SU-DHL-6 (cell line): ENCODE measurements at regions not wholly inside any gene's neighbourhood (a gene's known extent, or its start where the extent isn't known, plus 50 kb on each side); places are given as distances from the start of the nearest gene placed in this dataset.

Source experiments
- CTCF ChIP-seq: fragments of 200-600 bp; sonication (generic); IDR thresholded peaks from one replicate; pipeline ENCODE4 v1.5.1; 2017; ENCODE audit warnings: antibody characterized with exemption, mild to moderate bottlenecking, low read length, moderate library complexity; ENCODE audit not compliant: insufficient read depth, poor library complexity, severe bottlenecking
- EZH2phosphoT487 ChIP-seq: fragments of 200-600 bp; sonication (generic), shearing (Covaris generic); conservative IDR thresholded peaks from 2 replicates; pipeline ENCODE4 v1.6.1; 2018; ENCODE audit warnings: mild to moderate bottlenecking, antibody characterized with exemption, low read length, moderate library complexity, mixed read lengths

- TF ChIP-seq EZH2phosphoT487, result no peak
- no peak for TF ChIP-seq CTCF
Measured at GRCh38 chr16:85355515-85355837, 243.2 kb upstream of the CIBAR2 start.
